Suprapubic skin (tissue), 3 donors: ENCODE measurements at regions not wholly inside any gene's neighbourhood (a gene's known extent, or its start where the extent isn't known, plus 50 kb on each side); places are given as distances from the start of the nearest gene placed in this dataset.

Experiments used
- CTCF ChIP-seq, 2 donors: fragments of 200-600 bp in 1 of 2; fragments of 450-650 bp in 1 of 2; sonication (generic) in 1 of 2; IDR thresholded peaks; one replicate each; pipeline ENCODE4 v1.5.1; 2016 to 2019; ENCODE audit warnings: antibody characterized with exemption in 2 of 2, mild to moderate bottlenecking in 1 of 2, moderate library complexity in 1 of 2
- POLR2A ChIP-seq, 2 donors: fragments of 450-650 bp; IDR thresholded peaks; one replicate each; pipeline ENCODE4 v1.6.1; 2017; ENCODE audit warnings: antibody characterized with exemption in 2 of 2, mild to moderate bottlenecking in 2 of 2, moderate library complexity in 2 of 2

- no peak for TF ChIP-seq CTCF (IDR thresholded peaks at IDR 0.05)
- TF ChIP-seq POLR2A (IDR thresholded peaks at IDR 0.05) = no peak
These were observed 126.6 kb downstream of the EN1 start for GRCh38 chr2:118720866-118721265.
